ENCODE measurements at regions not wholly inside any gene's neighbourhood (a gene's known extent, or its start where the extent isn't known, plus 50 kb on each side); places are given as distances from the start of the nearest gene placed in this dataset.

DNA sequence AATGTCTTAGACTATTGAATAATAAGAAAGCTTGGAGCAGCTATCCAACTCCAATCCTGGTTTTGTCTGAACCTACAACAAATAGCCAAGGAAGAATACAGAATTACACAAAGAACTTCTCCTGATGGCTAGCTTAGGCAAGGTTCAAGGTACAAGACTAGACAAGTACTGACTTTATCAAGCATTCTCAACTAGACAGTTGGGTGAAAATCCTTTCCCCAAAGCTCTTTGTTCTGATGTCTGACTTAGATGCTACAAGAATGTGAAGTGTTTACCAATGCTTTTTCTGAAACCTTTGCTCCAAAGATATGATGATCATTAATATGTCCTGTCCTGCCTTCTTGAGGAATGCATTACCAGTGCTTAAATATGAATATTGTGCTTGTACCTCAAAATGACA lies 113.8 kb downstream of the ANXA2 start:
- TF ChIP-seq CTCF (IDR thresholded peaks at IDR 0.05) (no peak), POLR2A (IDR thresholded peaks at IDR 0.05) (no peak)

Data from testis (tissue), 2 donors.